IMR-90 (cell line): ENCODE measurements at regions not wholly inside any gene's neighbourhood (a gene's known extent, or its start where the extent isn't known, plus 50 kb on each side); places are given as distances from the start of the nearest gene placed in this dataset.
A peak's percentile ranks its signal among the peaks of the same experiment; 100 is the strongest.

Source experiments
- ATAC-seq: fragments of 200-7000 bp; cut with Tn5 transposase; 2 replicates; pipeline ENCODE4 v1.9.1; 2020; ENCODE audit warnings: low read depth, mild to moderate bottlenecking, moderate library complexity
- BruUV-seq: library from RNA; stranded (reverse); fragments of 400-500 nt; replicated peaks from 2 replicates; lab custom pipeline; 2021; lab: Mats Ljungman, UMichigan
- CTCF ChIA-PET: fragments of 300-600 bp; formaldehyde crosslinking; extraction: SDS; loops from one replicate; lab custom pipeline; 2021; ENCODE audit warnings: antibody characterized with exemption; lab: Yijun Ruan, JAX
- POLR2A ChIA-PET: fragments of 300-600 bp; sonication (Branson Sonifier 250); formaldehyde crosslinking; loops from one replicate; lab custom pipeline; 2022; ENCODE audit warnings: antibody characterized with exemption; ENCODE audit not compliant: unreplicated experiment; lab: Charles Lee
- DNase-seq: peaks from one replicate; pipeline ENCODE4 v3.0.0; 2013
- H2AFZ ChIP-seq: replicated peaks from 2 replicates; pipeline ENCODE3; 2013; ENCODE audit warnings: low read length, mild to moderate bottlenecking; ENCODE audit not compliant: poor library complexity
- H2AK5ac ChIP-seq: 2 replicates; pipeline ENCODE4 v1.6.1; 2013; ENCODE audit warnings: low read depth, low read length, inconsistent platforms
- H2AK9ac ChIP-seq: replicated peaks from 2 replicates; pipeline ENCODE3; 2013; ENCODE audit warnings: mild to moderate bottlenecking, low read depth, low read length, moderate library complexity; ENCODE audit not compliant: poor library complexity
- H2BK120ac ChIP-seq: 2 replicates; pipeline ENCODE4 v1.6.1; 2013; ENCODE audit warnings: low read depth, low read length, inconsistent platforms
- H2BK15ac ChIP-seq: 3 replicates; pipeline ENCODE4 v1.6.1; 2013; ENCODE audit warnings: low read depth, low read length, inconsistent platforms
- H2BK20ac ChIP-seq: 2 replicates; pipeline ENCODE4 v1.6.1; 2013; ENCODE audit warnings: low read depth, mild to moderate bottlenecking, inconsistent platforms, low read length, moderate library complexity
- H2BK5ac ChIP-seq: 2 replicates; pipeline ENCODE4 v1.6.1; 2013; ENCODE audit warnings: mild to moderate bottlenecking, low read depth, low read length, inconsistent platforms; ENCODE audit not compliant: poor library complexity, severe bottlenecking
- H3K14ac ChIP-seq: replicated peaks from 2 replicates; pipeline ENCODE4 v1.6.1; 2013; ENCODE audit warnings: low read depth, low read length, inconsistent platforms
- H3K18ac ChIP-seq: 2 replicates; pipeline ENCODE4 v1.6.1; 2013; ENCODE audit warnings: low read depth, low read length, control low read depth
- H3K23ac ChIP-seq: 2 replicates; pipeline ENCODE4 v1.6.1; 2013; ENCODE audit warnings: low read depth, low read length, inconsistent platforms
- H3K27ac ChIP-seq: 2 replicates; pipeline ENCODE4 v1.5.1; 2013; ENCODE audit warnings: mild to moderate bottlenecking, control low read depth, low read length; ENCODE audit not compliant: insufficient read depth
- H3K27me3 ChIP-seq: 2 replicates; pipeline ENCODE4 v1.6.1; 2013; ENCODE audit warnings: low read length; ENCODE audit not compliant: control insufficient read depth, insufficient read depth
- H3K36me3 ChIP-seq: 2 replicates; pipeline ENCODE4 v1.6.1; 2013; ENCODE audit warnings: low read length, mixed read lengths; ENCODE audit not compliant: control insufficient read depth, insufficient read depth
- H3K4ac ChIP-seq: 2 replicates; pipeline ENCODE4 v1.6.1; 2013; ENCODE audit warnings: low read depth, low read length, inconsistent platforms
- H3K4me1 ChIP-seq: 2 replicates; pipeline ENCODE4 v1.6.1; 2013; ENCODE audit warnings: low read length, mixed read lengths; ENCODE audit not compliant: control insufficient read depth, insufficient read depth
- H3K4me2 ChIP-seq: 2 replicates; pipeline ENCODE4 v1.6.1; 2013; ENCODE audit warnings: low read depth, mild to moderate bottlenecking, control low read depth, low read length, moderate library complexity
- H3K4me3 ChIP-seq: 2 replicates; pipeline ENCODE4 v1.5.1; 2013; ENCODE audit warnings: low read depth, mild to moderate bottlenecking, control low read depth, low read length, moderate library complexity; ENCODE audit not compliant: insufficient read depth
- H3K56ac ChIP-seq: 2 replicates; pipeline ENCODE4 v1.6.1; 2013; ENCODE audit warnings: low read length, inconsistent platforms; ENCODE audit not compliant: insufficient read depth; ENCODE audit errors: extremely low read depth
- H3K79me1 ChIP-seq, 2 experiments: 2 replicates each; pipeline ENCODE4 v1.6.1; 2013; ENCODE audit warnings: low read length in 2 of 2, inconsistent platforms in 1 of 2, low read depth in 1 of 2
- H3K9ac ChIP-seq: 2 replicates; pipeline ENCODE4 v1.6.1; 2013; ENCODE audit warnings: low read depth, low read length, control low read depth
- H3K9me1 ChIP-seq: 2 replicates; pipeline ENCODE4 v1.6.1; 2013; ENCODE audit warnings: low read length, inconsistent platforms; ENCODE audit not compliant: insufficient read depth
- H3K9me3 ChIP-seq: 2 replicates; pipeline ENCODE4 v1.6.1; 2013; ENCODE audit warnings: low read length; ENCODE audit not compliant: control insufficient read depth, insufficient read depth
- H4K20me1 ChIP-seq: 2 replicates; pipeline ENCODE4 v1.6.1; 2013; ENCODE audit warnings: low read length, inconsistent platforms; ENCODE audit not compliant: insufficient read depth
- H4K5ac ChIP-seq: 2 replicates; pipeline ENCODE4 v1.6.1; 2013; ENCODE audit warnings: mild to moderate bottlenecking, low read depth, low read length, control low read depth
- H4K8ac ChIP-seq, 2 experiments: 2 replicates each; pipeline ENCODE4 v1.6.1; 2013; ENCODE audit warnings: low read depth in 2 of 2, low read length in 2 of 2, control low read depth in 1 of 2, inconsistent platforms in 1 of 2
- H4K91ac ChIP-seq: 2 replicates; pipeline ENCODE4 v1.6.1; 2013; ENCODE audit warnings: low read depth, low read length, inconsistent platforms; ENCODE audit not compliant: insufficient read depth
- BHLHE40 ChIP-seq: fragments of 150-350 bp; IDR thresholded peaks from 2 replicates; pipeline ENCODE4 v1.6.1; 2016; ENCODE audit warnings: mild to moderate bottlenecking, low read depth, low read length
- MAFK ChIP-seq: IDR thresholded peaks from 2 replicates; pipeline ENCODE4 v1.6.1; 2012; ENCODE audit warnings: low read depth, low read length, improper control_type of control experiment
- RAD21 ChIP-seq: IDR thresholded peaks from 2 replicates; pipeline ENCODE4 v1.6.1; 2012; ENCODE audit warnings: low read length, improper control_type of control experiment
- SMC3 ChIP-seq: fragments of 150-350 bp; IDR thresholded peaks from 2 replicates; pipeline ENCODE4 v1.6.1; 2016; ENCODE audit warnings: low read depth, mild to moderate bottlenecking, antibody characterized with exemption, low read length, moderate library complexity
- USF2 ChIP-seq: fragments of 150-350 bp; IDR thresholded peaks from 2 replicates; pipeline ENCODE4 v1.6.1; 2017; ENCODE audit warnings: mild to moderate bottlenecking, antibody characterized with exemption, low read length, low read depth
- WGBS, 2 experiments: methylation state at CpG; one replicate each; pipeline versions ENCODE4 v1.1.5 to v1.1.7; 2013; ENCODE audit warnings: missing lambda C conversion rate in 2 of 2; ENCODE audit not compliant: insufficient read length in 1 of 2; ENCODE audit errors: extremely low coverage in 2 of 2; 5-methylcytosine and 5-hydroxymethylcytosine counted together
- dilution Hi-C: fragments of 300-500 bp; cut with HindIII; formaldehyde crosslinking; loops from one replicate; pipeline ENCODE4 v1.14.3; 2018; ENCODE audit warnings: low sequenced_read_pairs; ENCODE audit not compliant: unreplicated experiment
- in situ Hi-C: fragments of 300-500 bp; cut with MboI; formaldehyde crosslinking; loops from 3 replicates; pipeline ENCODE4 v1.14.3; 2019; ENCODE audit warnings: low sequenced_read_pairs, inconsistent platforms, mixed read lengths
- intact Hi-C: fragments of 100-400 bp; cut with micrococcal nuclease; formaldehyde crosslinking; loops from 2 replicates; pipeline ENCODE4 v1.10.0; 2022

GRCh38 chr5:74113927-74114326 is 487.9 kb downstream of the ARHGEF28 start:
- H3K9me3 ChIP-seq = no peaks in the 10 kb centered on the region
- WGBS, 2 experiments = no CpG with 5 or more reads among the region's 2 CpGs
- TF ChIP-seq USF2 (no peak), MAFK (peak; percentile 44), SMC3 (no peak), RAD21 (no peak), BHLHE40 (no peak)
- no peak overlapping the region for H2AK9ac ChIP-seq
- no peaks in the 10 kb centered on the region for H3K79me1 ChIP-seq
- ATAC-seq (no peak), DNase-seq (no peak)
- in situ Hi-C loops (no loop called here), dilution Hi-C loops (no loop called here), intact Hi-C loops (no loop called here)
- H3K56ac ChIP-seq = no peak overlapping the region
- H3K27me3 ChIP-seq = peaks cover 11% of the 10 kb centered on the region
- no peaks in the 10 kb centered on the region for H3K4me1 ChIP-seq
- H2BK15ac ChIP-seq = no peak overlapping the region
- no peak overlapping the region for H2AFZ ChIP-seq
- POLR2A ChIA-PET = no interaction called here
- no peak overlapping the region for H2BK20ac ChIP-seq
- H2AK5ac ChIP-seq = no peak overlapping the region
- H2BK120ac ChIP-seq = no peak overlapping the region
- no peaks in the 10 kb centered on the region for H4K20me1 ChIP-seq
- H3K9ac ChIP-seq = no peak overlapping the region
- no peak overlapping the region for H4K8ac ChIP-seq
- no peak overlapping the region for H3K18ac ChIP-seq
- H3K23ac ChIP-seq = no peak overlapping the region
- H3K4me2 ChIP-seq = no peak overlapping the region
- no peaks in the 10 kb centered on the region for H3K36me3 ChIP-seq
- no peak overlapping the region for H4K91ac ChIP-seq
- no peak overlapping the region for H3K4ac ChIP-seq
- CTCF ChIA-PET = interaction anchor here (0.9 kb wide), 1 partner anchor 8 kb away, joined by 3 read pairs; no protein-coding TSS in a partner anchor
- H3K4me3 ChIP-seq = no peak overlapping the region
- no TSS peak for BruUV-seq
- H3K14ac ChIP-seq = no peak overlapping the region
- no peak overlapping the region for H2BK5ac ChIP-seq
- no peaks in the 10 kb centered on the region for H3K9me1 ChIP-seq
- no peak overlapping the region for H4K5ac ChIP-seq
- H3K27ac ChIP-seq = no peak overlapping the region
